Activated CD4-positive, alpha-beta T cell treated with anti-CD3 and anti-CD28 coated beads for 24 hours (primary cell): ENCODE measurements at regions not wholly inside any gene's neighbourhood (a gene's known extent, or its start where the extent isn't known, plus 50 kb on each side); places are given as distances from the start of the nearest gene placed in this dataset.

Experiments used
- DNase-seq, 2 donors: peaks; one replicate each; pipeline ENCODE4 v3.0.0-alpha.2; 2020; ENCODE audit warnings: low read depth in 2 of 2

GRCh38 chr6:14806101-14806500 lies 439.8 kb upstream of the JARID2 start:
- no peak for DNase-seq

GRCh38 chr6:14807130-14807529 lies 438.7 kb upstream of the JARID2 start:
- DNase-seq = no peak

- DNase-seq = no peak
Observed at GRCh38 chr6:14807971-14808370, 437.9 kb upstream of the JARID2 start.

GRCh38 chr6:14810021-14810420 lies 435.8 kb upstream of the JARID2 start:
- no peak for DNase-seq

GRCh38 chr6:14811775-14812428 lies 434.0 kb upstream of the JARID2 start:
- DNase-seq = no peak

- DNase-seq = no peak
Observed at GRCh38 chr6:14814016-14814415, 431.9 kb upstream of the JARID2 start.

- DNase-seq = no peak
Observed at GRCh38 chr6:14816116-14816859, 429.6 kb upstream of the JARID2 start.

- DNase-seq = no peak
Observed at GRCh38 chr6:14817074-14817473, 428.8 kb upstream of the JARID2 start.

- no peak for DNase-seq
Observed at GRCh38 chr6:14818422-14818884, 427.4 kb upstream of the JARID2 start.

GRCh38 chr6:14819001-14819400 lies 426.9 kb upstream of the JARID2 start:
- DNase-seq = no peak

- DNase-seq = no peak
Observed at GRCh38 chr6:14819840-14820420, 425.9 kb upstream of the JARID2 start.

GRCh38 chr6:14822012-14822553 lies 423.8 kb upstream of the JARID2 start:
- no peak for DNase-seq

- no peak for DNase-seq
Observed at GRCh38 chr6:14822679-14823078, 423.2 kb upstream of the JARID2 start.

- no peak for DNase-seq
Observed at GRCh38 chr6:14824060-14824459, 421.8 kb upstream of the JARID2 start.

GRCh38 chr6:14824484-14825275 lies 421.2 kb upstream of the JARID2 start:
- DNase-seq = no peak

GRCh38 chr6:14826456-14826855 lies 419.4 kb upstream of the JARID2 start:
- DNase-seq = no peak

GRCh38 chr6:14827354-14827753 lies 418.5 kb upstream of the JARID2 start:
- DNase-seq = no peak

- no peak for DNase-seq
Observed at GRCh38 chr6:14828201-14828611, 417.7 kb upstream of the JARID2 start.

GRCh38 chr6:14831070-14831469 lies 414.8 kb upstream of the JARID2 start:
- no peak for DNase-seq

GRCh38 chr6:14831937-14832336 lies 413.9 kb upstream of the JARID2 start:
- no peak for DNase-seq

GRCh38 chr6:14832427-14832826 lies 413.4 kb upstream of the JARID2 start:
- no peak for DNase-seq
